ENCODE measurements at regions not wholly inside any gene's neighbourhood (a gene's known extent, or its start where the extent isn't known, plus 50 kb on each side); places are given as distances from the start of the nearest gene placed in this dataset.
"Not testable (repeated sequence)": the region's sequence is repeated elsewhere in the genome, so short reads cannot be mapped to it uniquely, and the experiment has no call there.

DNA sequence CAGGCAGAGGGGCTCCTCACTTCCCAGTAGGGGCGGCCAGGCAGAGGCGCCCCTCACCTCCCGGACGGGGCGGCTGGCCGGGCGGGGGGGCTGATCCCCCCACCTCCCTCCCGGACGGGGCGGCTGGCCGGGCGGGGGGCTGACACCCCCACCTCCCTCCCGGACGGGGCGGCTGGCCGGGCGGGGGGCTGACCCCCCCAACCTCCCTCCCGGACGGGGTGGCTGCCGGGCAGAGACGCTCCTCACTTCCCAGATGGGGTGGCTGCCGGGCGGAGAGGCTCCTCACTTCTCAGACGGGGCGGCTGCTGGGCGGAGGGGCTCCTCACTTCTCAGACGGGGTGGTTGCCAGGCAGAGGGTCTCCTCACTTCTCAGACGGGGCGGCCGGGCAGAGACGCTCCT, 80.0 kb upstream of the PNPT1 start:
- H2AK5ac ChIP-seq (ENCODE audit: low read depth, low read length); H3K18ac ChIP-seq (ENCODE audit: low read depth, low read length); H3K23ac ChIP-seq (ENCODE audit: low read depth, low read length); H2AK9ac ChIP-seq (replicated peaks; ENCODE audit: low read depth, low read length, poor library complexity); H3K14ac ChIP-seq (replicated peaks; ENCODE audit: low read depth, low read length); ATAC-seq (ENCODE audit: low read depth); H2AFZ ChIP-seq (replicated peaks; ENCODE audit: low read length, poor library complexity); H3K4me2 ChIP-seq (ENCODE audit: low read depth, low read length); dilution Hi-C loops (cut with HindIII; ENCODE audit: low sequenced_read_pairs, unreplicated experiment); H4K20me1 ChIP-seq (ENCODE audit: insufficient read depth, low read length); CTCF ChIA-PET; H2BK5ac ChIP-seq (ENCODE audit: low read depth, low read length, poor library complexity, severe bottlenecking); H3K9me3 ChIP-seq (ENCODE audit: control insufficient read depth, insufficient read depth, low read length); POLR2A ChIA-PET (ENCODE audit: unreplicated experiment); H4K5ac ChIP-seq (ENCODE audit: low read depth, low read length); DNase-seq; H3K4me3 ChIP-seq (ENCODE audit: insufficient read depth, low read depth, low read length); H3K27ac ChIP-seq (ENCODE audit: insufficient read depth, low read length); H3K56ac ChIP-seq (ENCODE audit: extremely low read depth, insufficient read depth, low read length); H4K91ac ChIP-seq (ENCODE audit: insufficient read depth, low read depth, low read length); BruUV-seq (replicated peaks); H3K4me1 ChIP-seq (ENCODE audit: control insufficient read depth, insufficient read depth, low read length); H2BK15ac ChIP-seq (ENCODE audit: low read depth, low read length); H3K79me1 ChIP-seq (ENCODE audit: low read depth in 1 of 2, low read length in 2 of 2); H2BK20ac ChIP-seq (ENCODE audit: low read depth, low read length); H3K27me3 ChIP-seq (ENCODE audit: control insufficient read depth, insufficient read depth, low read length); H3K36me3 ChIP-seq (ENCODE audit: control insufficient read depth, insufficient read depth, low read length); H3K4ac ChIP-seq (ENCODE audit: low read depth, low read length); H3K9ac ChIP-seq (ENCODE audit: low read depth, low read length); in situ Hi-C loops (cut with MboI; ENCODE audit: low sequenced_read_pairs); H4K8ac ChIP-seq (ENCODE audit: low read depth in 2 of 2, low read length in 2 of 2); H2BK120ac ChIP-seq (ENCODE audit: low read depth, low read length); H3K9me1 ChIP-seq (ENCODE audit: insufficient read depth, low read length): not testable (repeated sequence)
- WGBS, 2 experiments (ENCODE audit: extremely low coverage in 2 of 2, insufficient read length in 1 of 2): no CpG with 5 or more reads among the region's 31 CpGs
- intact Hi-C loops (cut with micrococcal nuclease): loop anchor here (5.0 kb wide), 1 partner anchor 359 kb away; no protein-coding TSS in a partner anchor

Data from IMR-90 (cell line).